ENCODE measurements at regions not wholly inside any gene's neighbourhood (a gene's known extent, or its start where the extent isn't known, plus 50 kb on each side); places are given as distances from the start of the nearest gene placed in this dataset.

GRCh38 chr13:42418184-42418583 is 146.2 kb downstream of the AKAP11 start:
- FAIRE-seq (no peak), ATAC-seq (no peak), DNase-seq (ENCODE audit: extremely low read depth in 1 of 4, low spot score in 3 of 4) (no peak)
- Histone ChIP-seq H3K79me2 (ENCODE audit: control insufficient read depth, insufficient read depth, low read length) (no peaks in the 10 kb centered on the region), H3K36me3 (ENCODE audit: control insufficient read depth, insufficient read depth, low read length) (no peaks in the 10 kb centered on the region), H3K4me1 (replicated peaks in 1 of 2; ENCODE audit: control insufficient read depth in 2 of 2, insufficient read depth in 2 of 2, low read length in 2 of 2) (no peaks in the 10 kb centered on the region), H3K4me2 (ENCODE audit: insufficient read depth, low read length) (no peak overlapping the region), H3K4me3 (no peak overlapping the region), H3K9me3 (replicated peaks; ENCODE audit: control insufficient read depth, insufficient read depth, low read depth, low read length) (no peaks in the 10 kb centered on the region), H3K9ac (ENCODE audit: insufficient read depth in 1 of 2, low read depth in 2 of 2, low read length in 2 of 2) (no peak overlapping the region), H3K27me3 (ENCODE audit: control insufficient read depth in 2 of 2, insufficient read depth in 2 of 2, low read length in 2 of 2) (no peaks in the 10 kb centered on the region), H2AFZ (ENCODE audit: low read depth, low read length) (no peak overlapping the region), H4K20me1 (replicated peaks; ENCODE audit: control insufficient read depth, insufficient read depth, low read length) (no peaks in the 10 kb centered on the region), H3K27ac (ENCODE audit: extremely low read depth, low read depth, low read length) (no peak overlapping the region), H3K9me1 (ENCODE audit: control insufficient read depth, insufficient read depth, low read length) (no peaks in the 10 kb centered on the region)
- intact Hi-C loops (cut with micrococcal nuclease) = no loop called here
- BruUV-seq (replicated peaks) = no TSS peak
- 9% methylated on average over 2 of the region's 2 CpGs for WGBS (ENCODE audit: insufficient coverage, low coverage, missing lambda C conversion rate)
- POLR2A ChIA-PET = interaction anchor here (0.6 kb wide), 1 partner anchor 157 kb away, joined by 3 read pairs; no protein-coding TSS in a partner anchor
- CTCF ChIA-PET (ENCODE audit: low intra/inter-chr PET ratio) = no interaction called here
- in situ Hi-C loops (cut with MboI) = no loop called here
- TF ChIP-seq CUX1 (CRISPR knock-in tag; IDR thresholded peaks at IDR 0.05) (no peak), SPI1 (IDR thresholded peaks at IDR 0.05; ENCODE audit: borderline replicate concordance, low read depth, low read length) (no peak), ETV6 (IDR thresholded peaks at IDR 0.05; ENCODE audit: borderline replicate concordance in 1 of 2, low read depth in 2 of 2, low read length in 1 of 2) (no peak), ETV6 (CRISPR knock-in tag; IDR thresholded peaks at IDR 0.05; ENCODE audit: borderline replicate concordance) (no peak), PREB (CRISPR knock-in tag; IDR thresholded peaks at IDR 0.05) (no peak), CREB3L1 (IDR thresholded peaks at IDR 0.05; ENCODE audit: borderline replicate concordance, low read depth) (no peak), ZNF24 (IDR thresholded peaks at IDR 0.05) (no peak), SMAD4 (CRISPR knock-in tag; conservative IDR thresholded peaks at IDR 0.05) (no peak), ZNF830 (CRISPR knock-in tag; IDR thresholded peaks at IDR 0.05) (no peak), ZNF766 (CRISPR knock-in tag; conservative IDR thresholded peaks at IDR 0.05) (no peak), POLR2H (tag; IDR thresholded peaks at IDR 0.05; ENCODE audit: low read depth) (no peak), KAT8 (IDR thresholded peaks at IDR 0.05; ENCODE audit: low read depth) (no peak), ZNF408 (CRISPR knock-in tag; IDR thresholded peaks at IDR 0.05; ENCODE audit: low read depth) (no peak), STAT5A (IDR thresholded peaks at IDR 0.05; ENCODE audit: borderline replicate concordance, low read length) (no peak), XRCC3 (IDR thresholded peaks at IDR 0.05) (no peak)

Measured in K562 (cell line).